ENCODE measurements at regions not wholly inside any gene's neighbourhood (a gene's known extent, or its start where the extent isn't known, plus 50 kb on each side); places are given as distances from the start of the nearest gene placed in this dataset.

GRCh38 chr19:28296506-28296905 is 916.4 kb downstream of the UQCRFS1 start:
- TF ChIP-seq CTCF (IDR thresholded peaks at IDR 0.05), result no peak
- no peak for TF ChIP-seq POLR2A (IDR thresholded peaks at IDR 0.05)
